ENCODE measurements at regions not wholly inside any gene's neighbourhood (a gene's known extent, or its start where the extent isn't known, plus 50 kb on each side); places are given as distances from the start of the nearest gene placed in this dataset.
A peak's percentile ranks its signal among the peaks of the same experiment; 100 is the strongest.

GRCh38 chrX:87873347-87873941 lies 355.8 kb downstream of the KLHL4 start:
- POLR2A ChIA-PET, result no interaction called here
- Mint-ChIP-seq H3K4me1 (ENCODE audit: low read depth) (peaks cover 10% of the 10 kb centered on the region), H3K4me3 (no peak overlapping the region), H3K36me3 (no peaks in the 10 kb centered on the region), H3K9me3 (peaks cover under 1% of the 10 kb centered on the region), H3K27me3 (no peaks in the 10 kb centered on the region), H3K27ac (no peak overlapping the region)
- intact Hi-C loops (cut with micrococcal nuclease), result no loop called here
- DNase-seq, result no peak
- CTCF ChIA-PET, result no interaction called here

- intact Hi-C loops (cut with micrococcal nuclease), result no loop called here
- Mint-ChIP-seq H3K27ac (no peak overlapping the region), H3K36me3 (no peaks in the 10 kb centered on the region), H3K4me3 (no peak overlapping the region), H3K9me3 (peaks cover 3% of the 10 kb centered on the region), H3K4me1 (ENCODE audit: low read depth) (peaks cover 10% of the 10 kb centered on the region), H3K27me3 (no peaks in the 10 kb centered on the region)
- no peak for DNase-seq
- ChIA-PET POLR2A (no interaction called here), CTCF (no interaction called here)
Observed at GRCh38 chrX:87874043-87874442, 356.4 kb downstream of the KLHL4 start.

GRCh38 chrX:87878926-87879325 lies 361.3 kb downstream of the KLHL4 start:
- Mint-ChIP-seq H3K4me3 (no peak overlapping the region), H3K9me3 (peaks cover 3% of the 10 kb centered on the region), H3K36me3 (no peaks in the 10 kb centered on the region), H3K27me3 (no peaks in the 10 kb centered on the region), H3K27ac (no peak overlapping the region), H3K4me1 (ENCODE audit: low read depth) (peaks cover 4% of the 10 kb centered on the region)
- ChIA-PET CTCF (no interaction called here), POLR2A (no interaction called here)
- DNase-seq, result no peak
- intact Hi-C loops (cut with micrococcal nuclease), result no loop called here

GRCh38 chrX:87890437-87890836 lies 372.8 kb downstream of the KLHL4 start:
- H3K27me3 Mint-ChIP-seq, result no peaks in the 10 kb centered on the region
- H3K36me3 Mint-ChIP-seq, result no peaks in the 10 kb centered on the region
- no peak overlapping the region for H3K4me3 Mint-ChIP-seq
- intact Hi-C loops (cut with micrococcal nuclease), result no loop called here
- ChIA-PET CTCF (no interaction called here), POLR2A (no interaction called here)
- H3K4me1 Mint-ChIP-seq (ENCODE audit: low read depth), result no peaks in the 10 kb centered on the region
- H3K9me3 Mint-ChIP-seq, result no peaks in the 10 kb centered on the region
- no peak overlapping the region for H3K27ac Mint-ChIP-seq
- DNase-seq, result no peak

GRCh38 chrX:87895421-87895820 lies 377.8 kb downstream of the KLHL4 start:
- Mint-ChIP-seq H3K27ac (no peak overlapping the region), H3K36me3 (no peaks in the 10 kb centered on the region), H3K4me3 (no peak overlapping the region), H3K4me1 (ENCODE audit: low read depth) (no peaks in the 10 kb centered on the region), H3K9me3 (no peaks in the 10 kb centered on the region), H3K27me3 (no peaks in the 10 kb centered on the region)
- ChIA-PET POLR2A (no interaction called here), CTCF (no interaction called here)
- no peak for DNase-seq
- intact Hi-C loops (cut with micrococcal nuclease), result no loop called here

GRCh38 chrX:87896057-87896456 lies 378.5 kb downstream of the KLHL4 start:
- Mint-ChIP-seq H3K27ac (no peak overlapping the region), H3K36me3 (no peaks in the 10 kb centered on the region), H3K4me3 (no peak overlapping the region), H3K9me3 (peaks cover 2% of the 10 kb centered on the region), H3K27me3 (no peaks in the 10 kb centered on the region), H3K4me1 (ENCODE audit: low read depth) (peaks cover 1% of the 10 kb centered on the region)
- DNase-seq, result no peak
- ChIA-PET CTCF (no interaction called here), POLR2A (no interaction called here)
- intact Hi-C loops (cut with micrococcal nuclease), result no loop called here

GRCh38 chrX:87900320-87900908 lies 382.8 kb downstream of the KLHL4 start:
- intact Hi-C loops (cut with micrococcal nuclease), result no loop called here
- Mint-ChIP-seq H3K27ac (no peak overlapping the region), H3K36me3 (no peaks in the 10 kb centered on the region), H3K4me1 (ENCODE audit: low read depth) (peaks cover 3% of the 10 kb centered on the region), H3K27me3 (no peaks in the 10 kb centered on the region), H3K9me3 (peaks cover 2% of the 10 kb centered on the region), H3K4me3 (no peak overlapping the region)
- ChIA-PET POLR2A (no interaction called here), CTCF (no interaction called here)
- peak; percentile 12 for DNase-seq

GRCh38 chrX:87901060-87901459 lies 383.5 kb downstream of the KLHL4 start:
- ChIA-PET POLR2A (no interaction called here), CTCF (no interaction called here)
- intact Hi-C loops (cut with micrococcal nuclease), result no loop called here
- H3K9me3 Mint-ChIP-seq, result peaks cover 2% of the 10 kb centered on the region
- DNase-seq, result no peak
- H3K27me3 Mint-ChIP-seq, result no peaks in the 10 kb centered on the region
- H3K4me3 Mint-ChIP-seq, result no peak overlapping the region
- peaks cover 3% of the 10 kb centered on the region for H3K4me1 Mint-ChIP-seq (ENCODE audit: low read depth)
- H3K36me3 Mint-ChIP-seq, result no peaks in the 10 kb centered on the region
- H3K27ac Mint-ChIP-seq, result no peak overlapping the region

GRCh38 chrX:87914726-87915125 lies 397.1 kb downstream of the KLHL4 start:
- Mint-ChIP-seq H3K4me3 (no peak overlapping the region), H3K27ac (no peak overlapping the region), H3K36me3 (no peaks in the 10 kb centered on the region), H3K27me3 (no peaks in the 10 kb centered on the region), H3K4me1 (ENCODE audit: low read depth) (no peaks in the 10 kb centered on the region), H3K9me3 (peaks cover 4% of the 10 kb centered on the region)
- intact Hi-C loops (cut with micrococcal nuclease), result no loop called here
- no peak for DNase-seq
- ChIA-PET POLR2A (no interaction called here), CTCF (no interaction called here)

GRCh38 chrX:87924619-87925018 lies 407.0 kb downstream of the KLHL4 start:
- Mint-ChIP-seq H3K27ac (no peak overlapping the region), H3K4me3 (no peak overlapping the region), H3K4me1 (ENCODE audit: low read depth) (no peaks in the 10 kb centered on the region), H3K36me3 (no peaks in the 10 kb centered on the region), H3K9me3 (no peaks in the 10 kb centered on the region), H3K27me3 (no peaks in the 10 kb centered on the region)
- CTCF ChIA-PET, result no interaction called here
- POLR2A ChIA-PET, result no interaction called here
- intact Hi-C loops (cut with micrococcal nuclease), result no loop called here
- DNase-seq, result no peak

- intact Hi-C loops (cut with micrococcal nuclease), result no loop called here
- Mint-ChIP-seq H3K36me3 (no peaks in the 10 kb centered on the region), H3K27ac (no peak overlapping the region), H3K4me3 (no peak overlapping the region), H3K9me3 (peaks cover 2% of the 10 kb centered on the region), H3K4me1 (ENCODE audit: low read depth) (no peaks in the 10 kb centered on the region), H3K27me3 (no peaks in the 10 kb centered on the region)
- POLR2A ChIA-PET, result no interaction called here
- CTCF ChIA-PET, result no interaction called here
- DNase-seq, result no peak
Observed at GRCh38 chrX:87941841-87942240, 424.2 kb downstream of the KLHL4 start.

GRCh38 chrX:87961471-87961870 lies 443.9 kb downstream of the KLHL4 start:
- Mint-ChIP-seq H3K9me3 (peaks cover 4% of the 10 kb centered on the region), H3K4me3 (no peak overlapping the region), H3K27ac (no peak overlapping the region), H3K4me1 (ENCODE audit: low read depth) (no peaks in the 10 kb centered on the region), H3K27me3 (no peaks in the 10 kb centered on the region), H3K36me3 (no peaks in the 10 kb centered on the region)
- CTCF ChIA-PET, result no interaction called here
- intact Hi-C loops (cut with micrococcal nuclease), result no loop called here
- no peak for DNase-seq
- POLR2A ChIA-PET, result no interaction called here

GRCh38 chrX:87968118-87968517 lies 450.5 kb downstream of the KLHL4 start:
- Mint-ChIP-seq H3K4me1 (ENCODE audit: low read depth) (no peaks in the 10 kb centered on the region), H3K27ac (no peak overlapping the region), H3K4me3 (no peak overlapping the region), H3K27me3 (no peaks in the 10 kb centered on the region), H3K9me3 (peaks cover 3% of the 10 kb centered on the region), H3K36me3 (no peaks in the 10 kb centered on the region)
- CTCF ChIA-PET, result no interaction called here
- intact Hi-C loops (cut with micrococcal nuclease), result no loop called here
- POLR2A ChIA-PET, result no interaction called here
- DNase-seq, result no peak

All from activated CD4-positive, alpha-beta memory T cell treated with anti-CD3 and anti-CD28 coated beads for 36 hours (primary cell).